PC-9 (cell line): ENCODE measurements at regions not wholly inside any gene's neighbourhood (a gene's known extent, or its start where the extent isn't known, plus 50 kb on each side); places are given as distances from the start of the nearest gene placed in this dataset.
A peak's percentile ranks its signal among the peaks of the same experiment; 100 is the strongest.

Experiments
- BruUV-seq: library from RNA; stranded (reverse); fragments of 400-500 nt; replicated peaks from 2 replicates; lab custom pipeline; 2021; lab: Mats Ljungman, UMichigan
- CTCF ChIA-PET: fragments of 300-600 bp; sonication (Branson Sonifier 250); formaldehyde crosslinking; loops from one replicate; lab custom pipeline; 2022; ENCODE audit warnings: antibody characterized with exemption; lab: Charles Lee
- POLR2A ChIA-PET: fragments of 300-600 bp; sonication (Branson Sonifier 250); formaldehyde crosslinking; loops from one replicate; lab custom pipeline; 2022; ENCODE audit warnings: antibody characterized with exemption; ENCODE audit not compliant: unreplicated experiment; lab: Charles Lee
- DNase-seq, 2 experiments: peaks; one replicate each; pipeline versions ENCODE4 v3.0.0 to v3.0.0-alpha.2; 2015 to 2022; ENCODE audit warnings: mixed read lengths in 1 of 2
- H2AFZ ChIP-seq: fragments of 200-600 bp; sonication (generic); 2 replicates; pipeline ENCODE4 v1.8.1; 2017; ENCODE audit warnings: antibody characterized with exemption
- H3F3A ChIP-seq: fragments of 200-600 bp; sonication (generic); 2 replicates; pipeline ENCODE4 v1.8.1; 2017; ENCODE audit warnings: antibody characterized with exemption, mild to moderate bottlenecking, low read depth; ENCODE audit not compliant: insufficient read depth
- H3K27ac ChIP-seq: fragments of 200-600 bp; sonication (generic); 2 replicates; pipeline ENCODE4 v1.6.1; 2016; ENCODE audit warnings: mixed run types
- H3K27me3 ChIP-seq: fragments of 200-600 bp; sonication (generic); 2 replicates; pipeline ENCODE4 v1.6.1; 2016; ENCODE audit warnings: low read depth, mixed run types; ENCODE audit not compliant: insufficient read depth
- H3K36me3 ChIP-seq: fragments of 200-600 bp; sonication (generic); 2 replicates; pipeline ENCODE4 v1.6.1; 2016; ENCODE audit warnings: low read depth, mixed run types
- H3K4me1 ChIP-seq: fragments of 200-600 bp; sonication (generic); replicated peaks from 2 replicates; pipeline ENCODE4 v1.6.1; 2016; ENCODE audit warnings: mixed run types; ENCODE audit not compliant: insufficient read depth
- H3K4me2 ChIP-seq: fragments of 200-600 bp; sonication (generic); 2 replicates; pipeline ENCODE4 v1.6.1; 2017; ENCODE audit warnings: mixed run types
- H3K4me3 ChIP-seq: fragments of 200-600 bp; sonication (generic); 2 replicates; pipeline ENCODE4 v1.6.1; 2016; ENCODE audit warnings: mixed run types
- H3K79me2 ChIP-seq: fragments of 200-600 bp; sonication (generic); 2 replicates; pipeline ENCODE4 v1.6.1; 2017; ENCODE audit warnings: low read depth, mixed run types
- H3K9me2 ChIP-seq: fragments of 200-600 bp; sonication (generic); 2 replicates; pipeline ENCODE4 v1.8.1; 2017; ENCODE audit warnings: mild to moderate bottlenecking; ENCODE audit not compliant: insufficient read depth
- H3K9me3 ChIP-seq: fragments of 200-600 bp; sonication (generic); 2 replicates; pipeline ENCODE4 v1.8.1; 2016; ENCODE audit warnings: low read depth; ENCODE audit not compliant: insufficient read depth
- H4K20me1 ChIP-seq: fragments of 200-600 bp; sonication (generic); 2 replicates; pipeline ENCODE4 v1.8.1; 2017; ENCODE audit not compliant: insufficient read depth
- EZH2 ChIP-seq: fragments of 200-600 bp; sonication (generic); IDR thresholded peaks from 2 replicates; pipeline ENCODE4 v1.8.0; 2017; ENCODE audit warnings: antibody characterized with exemption, low read depth
- intact Hi-C: fragments of 100-400 bp; cut with micrococcal nuclease; formaldehyde crosslinking; loops from one replicate; pipeline ENCODE4 v1.10.0; 2022; ENCODE audit not compliant: unreplicated experiment
- TF ChIP-seq, protein P1 (sequence below): fragments of 200-600 bp; sonication (generic); conservative IDR thresholded peaks from 2 replicates; pipeline ENCODE4 v1.6.1; 2017; ENCODE audit warnings: mixed run types, antibody characterized with exemption, mild to moderate bottlenecking, moderate library complexity

- Histone ChIP-seq H3K79me2 (no peaks in the 10 kb centered on the region), H3K4me2 (peak overlapping the region; percentile 10; the same call in 1 of the 2 replicates), H3K27me3 (no peaks in the 10 kb centered on the region), H3F3A (no peaks in the 10 kb centered on the region), H2AFZ (no peak overlapping the region), H3K27ac (no peak overlapping the region), H3K4me1 (no peaks in the 10 kb centered on the region), H4K20me1 (no peaks in the 10 kb centered on the region), H3K4me3 (no peak overlapping the region), H3K9me2 (no peaks in the 10 kb centered on the region), H3K9me3 (no peaks in the 10 kb centered on the region), H3K36me3 (no peaks in the 10 kb centered on the region)
- ChIA-PET POLR2A (no interaction called here), CTCF (no interaction called here)
- intact Hi-C loops = no loop called here
- no TSS peak for BruUV-seq
- DNase-seq = no peak
- TF ChIP-seq, protein P1, sequence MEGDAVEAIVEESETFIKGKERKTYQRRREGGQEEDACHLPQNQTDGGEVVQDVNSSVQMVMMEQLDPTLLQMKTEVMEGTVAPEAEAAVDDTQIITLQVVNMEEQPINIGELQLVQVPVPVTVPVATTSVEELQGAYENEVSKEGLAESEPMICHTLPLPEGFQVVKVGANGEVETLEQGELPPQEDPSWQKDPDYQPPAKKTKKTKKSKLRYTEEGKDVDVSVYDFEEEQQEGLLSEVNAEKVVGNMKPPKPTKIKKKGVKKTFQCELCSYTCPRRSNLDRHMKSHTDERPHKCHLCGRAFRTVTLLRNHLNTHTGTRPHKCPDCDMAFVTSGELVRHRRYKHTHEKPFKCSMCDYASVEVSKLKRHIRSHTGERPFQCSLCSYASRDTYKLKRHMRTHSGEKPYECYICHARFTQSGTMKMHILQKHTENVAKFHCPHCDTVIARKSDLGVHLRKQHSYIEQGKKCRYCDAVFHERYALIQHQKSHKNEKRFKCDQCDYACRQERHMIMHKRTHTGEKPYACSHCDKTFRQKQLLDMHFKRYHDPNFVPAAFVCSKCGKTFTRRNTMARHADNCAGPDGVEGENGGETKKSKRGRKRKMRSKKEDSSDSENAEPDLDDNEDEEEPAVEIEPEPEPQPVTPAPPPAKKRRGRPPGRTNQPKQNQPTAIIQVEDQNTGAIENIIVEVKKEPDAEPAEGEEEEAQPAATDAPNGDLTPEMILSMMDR = no peak
Observed at GRCh38 chr11:21675049-21675616, 517.8 kb upstream of the ANO5 start.

GRCh38 chr11:21687643-21688042 lies 505.2 kb upstream of the ANO5 start:
- intact Hi-C loops = no loop called here
- no peaks in the 10 kb centered on the region for H4K20me1 ChIP-seq
- no TSS peak for BruUV-seq
- H3K27ac ChIP-seq = no peak overlapping the region
- no peaks in the 10 kb centered on the region for H3K36me3 ChIP-seq
- no peak overlapping the region for H2AFZ ChIP-seq
- no peaks in the 10 kb centered on the region for H3K9me3 ChIP-seq
- no peaks in the 10 kb centered on the region for H3F3A ChIP-seq
- H3K79me2 ChIP-seq = no peaks in the 10 kb centered on the region
- DNase-seq = no peak
- ChIA-PET CTCF (no interaction called here), POLR2A (no interaction called here)
- no peaks in the 10 kb centered on the region for H3K27me3 ChIP-seq
- no peak overlapping the region for H3K4me3 ChIP-seq
- no peaks in the 10 kb centered on the region; the same call in 1 of the 2 replicates for H3K9me2 ChIP-seq
- no peak overlapping the region for H3K4me2 ChIP-seq
- TF ChIP-seq EZH2 = no peak
- TF ChIP-seq, protein P1 = no peak
- no peaks in the 10 kb centered on the region for H3K4me1 ChIP-seq

DNA sequence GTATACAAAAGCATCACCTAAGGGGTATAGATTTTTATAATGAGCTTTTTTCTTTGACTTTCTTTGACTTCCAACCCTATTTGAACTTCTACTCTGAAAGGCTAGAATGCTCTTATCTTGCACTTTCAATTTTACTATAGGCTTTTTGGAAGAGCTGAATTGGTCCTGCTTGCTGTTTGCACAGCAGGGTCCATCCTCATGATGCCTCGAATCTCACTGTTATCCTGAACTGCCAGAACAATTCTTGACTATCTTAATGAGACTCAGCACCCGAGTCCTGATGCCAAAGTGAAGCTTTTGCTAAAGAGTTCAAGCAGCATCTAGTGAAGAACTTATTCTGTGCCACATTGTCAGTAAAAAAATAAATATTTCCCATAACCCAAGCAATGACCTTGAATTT lies 488.3 kb upstream of the ANO5 start:
- H3K4me2 ChIP-seq = no peak overlapping the region
- H3F3A ChIP-seq = no peaks in the 10 kb centered on the region
- no peaks in the 10 kb centered on the region for H3K9me3 ChIP-seq
- no peaks in the 10 kb centered on the region for H3K36me3 ChIP-seq
- H2AFZ ChIP-seq = no peak overlapping the region
- no peaks in the 10 kb centered on the region for H3K27me3 ChIP-seq
- no TSS peak for BruUV-seq
- no peaks in the 10 kb centered on the region for H4K20me1 ChIP-seq
- DNase-seq = no peak
- no peaks in the 10 kb centered on the region for H3K4me1 ChIP-seq
- H3K9me2 ChIP-seq = no peaks in the 10 kb centered on the region
- POLR2A ChIA-PET = no interaction called here
- CTCF ChIA-PET = no interaction called here
- no peak for TF ChIP-seq EZH2
- TF ChIP-seq, protein P1 = no peak
- H3K27ac ChIP-seq = no peak overlapping the region
- H3K79me2 ChIP-seq = no peaks in the 10 kb centered on the region
- intact Hi-C loops = no loop called here
- H3K4me3 ChIP-seq = no peak overlapping the region
